Cardiac muscle cell (in vitro differentiated cells and primary cell): ENCODE measurements at regions not wholly inside any gene's neighbourhood (a gene's known extent, or its start where the extent isn't known, plus 50 kb on each side); places are given as distances from the start of the nearest gene placed in this dataset.

Experiments
- DNase-seq, 2 donors: peaks; one replicate each; pipeline versions ENCODE4 v3.0.0 to v3.0.0-alpha.2; 2010 to 2017; ENCODE audit warnings: low read depth in 1 of 2, low spot score in 1 of 2
- H3K27ac ChIP-seq: fragments of 200-600 bp; sonication (generic); 2 replicates; pipeline ENCODE4 v1.5.1; 2016
- H3K27me3 ChIP-seq: fragments of 200-600 bp; sonication (generic); 2 replicates; pipeline ENCODE4 v1.6.0; 2016; ENCODE audit warnings: control low read depth
- H3K36me3 ChIP-seq: fragments of 200-600 bp; sonication (generic); 2 replicates; pipeline ENCODE4 v1.5.1; 2016; ENCODE audit warnings: control low read depth
- H3K4me1 ChIP-seq: fragments of 200-600 bp; sonication (generic); 2 replicates; pipeline ENCODE4 v1.8.1; 2017; ENCODE audit warnings: low read depth, mild to moderate bottlenecking, mixed run types
- H3K4me3 ChIP-seq: fragments of 200-600 bp; sonication (generic); 2 replicates; pipeline ENCODE4 v1.5.1; 2016; ENCODE audit warnings: mild to moderate bottlenecking
- H3K9me3 ChIP-seq: fragments of 200-600 bp; sonication (generic); 2 replicates; pipeline ENCODE4 v1.5.1; 2017; ENCODE audit warnings: low read depth, mild to moderate bottlenecking, control low read depth
- CTCF ChIP-seq: IDR thresholded peaks from 2 replicates; pipeline ENCODE4 v1.5.1; 2012; ENCODE audit warnings: low read depth, mild to moderate bottlenecking, low read length

GRCh38 chr2:196565106-196565765 is 74.3 kb upstream of the CCDC150 start:
- Histone ChIP-seq H3K9me3 (no peaks in the 10 kb centered on the region), H3K4me3 (no peak overlapping the region), H3K27me3 (no peaks in the 10 kb centered on the region), H3K36me3 (no peaks in the 10 kb centered on the region), H3K4me1 (no peaks in the 10 kb centered on the region), H3K27ac (no peak overlapping the region)
- DNase-seq, result no peak
- TF ChIP-seq CTCF, result no peak

GRCh38 chr2:196565982-196566381 is 73.5 kb upstream of the CCDC150 start:
- Histone ChIP-seq H3K4me1 (no peaks in the 10 kb centered on the region), H3K27me3 (no peaks in the 10 kb centered on the region), H3K4me3 (no peak overlapping the region), H3K27ac (no peak overlapping the region), H3K36me3 (no peaks in the 10 kb centered on the region), H3K9me3 (no peaks in the 10 kb centered on the region)
- no peak for DNase-seq
- TF ChIP-seq CTCF, result no peak

DNA sequence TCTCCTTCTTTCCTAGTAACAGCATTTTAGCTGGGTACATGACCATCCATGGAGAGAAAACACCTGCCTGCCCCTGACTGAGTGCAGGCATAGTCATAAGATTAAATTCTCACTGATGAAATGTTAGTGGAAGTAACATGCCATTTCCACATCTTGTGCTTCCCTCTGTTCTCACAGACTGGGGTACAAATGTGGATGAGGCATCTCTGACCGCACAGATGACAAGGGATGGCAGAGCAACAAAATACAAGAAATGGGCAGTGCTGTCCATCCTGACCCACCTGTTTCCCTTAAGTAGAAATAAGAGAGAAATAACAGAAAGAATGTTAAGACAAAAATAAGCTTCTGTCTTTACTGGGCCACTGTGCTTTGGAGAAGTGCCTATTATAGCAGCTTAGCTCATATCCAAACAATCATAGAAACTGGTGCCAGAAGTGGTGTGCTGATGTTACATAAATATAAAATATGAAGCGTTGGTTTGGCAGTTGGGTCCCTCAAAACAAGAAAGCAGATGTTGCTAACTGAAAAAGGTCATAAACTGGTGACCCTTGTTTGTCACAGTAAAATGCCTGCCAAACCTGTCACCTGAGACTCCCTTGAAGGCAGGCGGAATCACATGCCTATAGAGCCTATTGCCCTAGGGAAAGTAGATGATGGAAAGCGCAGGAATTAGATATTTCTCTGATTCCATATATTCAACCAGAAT is 72.4 kb upstream of the CCDC150 start:
- no peak overlapping the region for H3K4me3 ChIP-seq
- no peaks in the 10 kb centered on the region for H3K4me1 ChIP-seq
- no peak for TF ChIP-seq CTCF
- no peak for DNase-seq
- H3K9me3 ChIP-seq, result no peaks in the 10 kb centered on the region
- no peaks in the 10 kb centered on the region for H3K36me3 ChIP-seq
- no peak overlapping the region for H3K27ac ChIP-seq
- H3K27me3 ChIP-seq, result no peaks in the 10 kb centered on the region

GRCh38 chr2:196568506-196568905 is 71.0 kb upstream of the CCDC150 start:
- TF ChIP-seq CTCF, result no peak
- Histone ChIP-seq H3K9me3 (no peaks in the 10 kb centered on the region), H3K27ac (no peak overlapping the region), H3K4me3 (no peak overlapping the region), H3K4me1 (no peaks in the 10 kb centered on the region), H3K36me3 (no peaks in the 10 kb centered on the region), H3K27me3 (no peaks in the 10 kb centered on the region)
- no peak for DNase-seq

GRCh38 chr2:196584903-196585302 is 54.6 kb upstream of the CCDC150 start:
- no peaks in the 10 kb centered on the region for H3K9me3 ChIP-seq
- H3K27ac ChIP-seq, result no peak overlapping the region
- no peak for DNase-seq
- no peaks in the 10 kb centered on the region for H3K27me3 ChIP-seq
- H3K4me1 ChIP-seq, result no peaks in the 10 kb centered on the region
- H3K36me3 ChIP-seq, result no peaks in the 10 kb centered on the region
- H3K4me3 ChIP-seq, result no peak overlapping the region
- TF ChIP-seq CTCF, result no peak
